A673 (cell line): ENCODE measurements at regions not wholly inside any gene's neighbourhood (a gene's known extent, or its start where the extent isn't known, plus 50 kb on each side); places are given as distances from the start of the nearest gene placed in this dataset.

ENCODE experiments used
- BruUV-seq: library from RNA; stranded (reverse); fragments of 400-500 nt; replicated peaks from 2 replicates; lab custom pipeline; 2021; lab: Mats Ljungman, UMichigan
- CTCF ChIA-PET: fragments of 300-600 bp; sonication (Branson Sonifier 250); formaldehyde crosslinking; loops from one replicate; lab custom pipeline; 2022; ENCODE audit warnings: antibody characterized with exemption; lab: Charles Lee
- POLR2A ChIA-PET: fragments of 300-600 bp; sonication (Branson Sonifier 250); formaldehyde crosslinking; loops from one replicate; lab custom pipeline; 2022; ENCODE audit warnings: antibody characterized with exemption; ENCODE audit not compliant: low non-redundant PET; lab: Charles Lee
- DNase-seq: peaks from one replicate; pipeline ENCODE4 v3.0.0-alpha.2; 2015; ENCODE audit warnings: low spot score
- H3K27ac ChIP-seq: fragments of 200-600 bp; sonication (generic); 2 replicates; pipeline ENCODE4 v1.5.1; 2016; ENCODE audit warnings: mixed run types, low read depth, mild to moderate bottlenecking, mixed read lengths, antibody characterized with exemption, low read length; ENCODE audit not compliant: poor library complexity, severe bottlenecking
- H3K27me3 ChIP-seq: fragments of 200-600 bp; sonication (generic); replicated peaks from 2 replicates; pipeline ENCODE4 v1.6.1; 2017; ENCODE audit warnings: mixed run types, low read depth, mild to moderate bottlenecking, mixed read lengths, antibody characterized with exemption, low read length; ENCODE audit not compliant: insufficient read depth, poor library complexity
- H3K36me3 ChIP-seq: fragments of 200-600 bp; sonication (generic); 2 replicates; pipeline ENCODE4 v1.6.1; 2016; ENCODE audit warnings: mixed run types, mild to moderate bottlenecking, mixed read lengths, antibody characterized with exemption, low read length; ENCODE audit not compliant: insufficient read depth, poor library complexity, severe bottlenecking
- H3K4me1 ChIP-seq: fragments of 200-600 bp; sonication (generic); 2 replicates; pipeline ENCODE4 v1.6.1; 2017; ENCODE audit warnings: mixed run types, mild to moderate bottlenecking, mixed read lengths, antibody characterized with exemption, low read length; ENCODE audit not compliant: insufficient read depth, poor library complexity, severe bottlenecking
- H3K4me3 ChIP-seq: fragments of 200-600 bp; sonication (generic); 2 replicates; pipeline ENCODE4 v1.5.1; 2016; ENCODE audit warnings: low read depth, mixed run types, mild to moderate bottlenecking, mixed read lengths, low read length; ENCODE audit not compliant: poor library complexity, severe bottlenecking
- H3K9me3 ChIP-seq: fragments of 200-600 bp; sonication (generic); 2 replicates; pipeline ENCODE4 v1.6.1; 2016; ENCODE audit warnings: mixed run types, low read depth, mild to moderate bottlenecking, mixed read lengths, antibody characterized with exemption, low read length; ENCODE audit not compliant: poor library complexity, severe bottlenecking
- CTCF ChIP-seq: fragments of 300-800, 200-600 bp; sonication (generic); conservative IDR thresholded peaks from 2 replicates; pipeline ENCODE4 v1.5.1; 2017; ENCODE audit warnings: low read depth, mild to moderate bottlenecking, antibody characterized with exemption, low read length, moderate library complexity, mixed read lengths
- EZH2 ChIP-seq: fragments of 200-600 bp; sonication (generic); IDR thresholded peaks from 2 replicates; pipeline ENCODE4 v1.6.1; 2017; ENCODE audit warnings: borderline replicate concordance, low read depth, mild to moderate bottlenecking, mixed read lengths, antibody characterized with exemption, low read length; ENCODE audit not compliant: poor library complexity, severe bottlenecking
- intact Hi-C: fragments of 100-400 bp; cut with micrococcal nuclease; formaldehyde crosslinking; loops from one replicate; pipeline ENCODE4 v1.10.0; 2022; ENCODE audit not compliant: unreplicated experiment

GRCh38 chr14:53603994-53604393, 352.6 kb downstream of the BMP4 start:
- intact Hi-C loops = no loop called here
- POLR2A ChIA-PET = no interaction called here

GRCh38 chr14:53601409-53601808, 355.2 kb downstream of the BMP4 start:
- no peak overlapping the region for H3K4me3 ChIP-seq
- no TSS peak for BruUV-seq
- CTCF ChIA-PET = no interaction called here
- intact Hi-C loops = no loop called here
- H3K9me3 ChIP-seq = no peaks in the 10 kb centered on the region
- no peak overlapping the region for H3K27ac ChIP-seq
- no peak for DNase-seq
- no peaks in the 10 kb centered on the region for H3K4me1 ChIP-seq
- TF ChIP-seq EZH2 (no peak), CTCF (no peak)
- no peaks in the 10 kb centered on the region for H3K36me3 ChIP-seq
- POLR2A ChIA-PET = interaction anchor here (0.7 kb wide), 1 partner anchor 354 kb away, joined by 4 read pairs; no protein-coding TSS in a partner anchor
- peaks cover 16% of the 10 kb centered on the region for H3K27me3 ChIP-seq

More at GRCh38 chr14:53603994-53604393, 352.6 kb downstream of the BMP4 start:
- Histone ChIP-seq H3K27ac (no peak overlapping the region), H3K27me3 (peaks cover 20% of the 10 kb centered on the region), H3K36me3 (no peaks in the 10 kb centered on the region), H3K4me1 (no peaks in the 10 kb centered on the region), H3K4me3 (no peak overlapping the region), H3K9me3 (no peaks in the 10 kb centered on the region)
- TF ChIP-seq CTCF (no peak), EZH2 (no peak)
- no TSS peak for BruUV-seq
- no peak for DNase-seq
- CTCF ChIA-PET = no interaction called here

GRCh38 chr14:53599221-53599945, 357.2 kb downstream of the BMP4 start:
- no peak for DNase-seq
- Histone ChIP-seq H3K36me3 (no peaks in the 10 kb centered on the region), H3K4me3 (no peak overlapping the region), H3K9me3 (no peaks in the 10 kb centered on the region), H3K4me1 (no peaks in the 10 kb centered on the region), H3K27ac (no peak overlapping the region), H3K27me3 (peaks cover 21% of the 10 kb centered on the region)
- ChIA-PET CTCF (no interaction called here), POLR2A (no interaction called here)
- BruUV-seq = no TSS peak
- intact Hi-C loops = no loop called here
- no peak for TF ChIP-seq EZH2
- TF ChIP-seq CTCF = no peak
